GM19240 (cell line): ENCODE measurements at regions not wholly inside any gene's neighbourhood (a gene's known extent, or its start where the extent isn't known, plus 50 kb on each side); places are given as distances from the start of the nearest gene placed in this dataset.

Experiments used
- DNase-seq: peaks from one replicate; pipeline ENCODE4 v3.0.0; 2011; ENCODE audit warnings: low spot score; ENCODE audit not compliant: insufficient read length

GRCh38 chr5:120388016-120388781 is 75.9 kb upstream of the PRR16 start:
- DNase-seq, result no peak

GRCh38 chr5:120394259-120394658 is 69.8 kb upstream of the PRR16 start:
- DNase-seq, result no peak

- DNase-seq, result no peak
Measured at GRCh38 chr5:120396186-120396585, 67.9 kb upstream of the PRR16 start.

GRCh38 chr5:120400356-120400755 is 63.7 kb upstream of the PRR16 start:
- no peak for DNase-seq

GRCh38 chr5:120402606-120403005 is 61.5 kb upstream of the PRR16 start:
- DNase-seq, result no peak

GRCh38 chr5:120405286-120405864 is 58.7 kb upstream of the PRR16 start:
- DNase-seq, result no peak

- no peak for DNase-seq
Measured at GRCh38 chr5:120405923-120406322, 58.2 kb upstream of the PRR16 start.

- DNase-seq, result no peak
Measured at GRCh38 chr5:120413686-120414085, 50.4 kb upstream of the PRR16 start.
